H9 (cell line): ENCODE measurements at regions not wholly inside any gene's neighbourhood (a gene's known extent, or its start where the extent isn't known, plus 50 kb on each side); places are given as distances from the start of the nearest gene placed in this dataset.

ENCODE experiments used
- DNase-seq: peaks from one replicate; pipeline ENCODE4 v3.0.0-alpha.2; 2017
- H2AFZ ChIP-seq: one replicate; pipeline ENCODE4 v1.6.1; 2013; ENCODE audit warnings: mild to moderate bottlenecking, low read length, control low read depth, moderate library complexity
- H2AK5ac ChIP-seq: 2 replicates; pipeline ENCODE4 v1.6.1; 2013; ENCODE audit warnings: low read length, control low read depth, mixed read lengths; ENCODE audit not compliant: insufficient read length
- H2BK120ac ChIP-seq: one replicate; pipeline ENCODE4 v1.6.1; 2013; ENCODE audit warnings: low read depth, mild to moderate bottlenecking, low read length, control low read depth, inconsistent platforms; ENCODE audit not compliant: poor library complexity, severe bottlenecking
- H2BK12ac ChIP-seq: 2 replicates; pipeline ENCODE4 v1.6.1; 2013; ENCODE audit warnings: low read length, control low read depth, mixed read lengths, low read depth; ENCODE audit not compliant: insufficient read length
- H2BK15ac ChIP-seq: 2 replicates; pipeline ENCODE4 v1.6.1; 2013; ENCODE audit warnings: low read depth, low read length, control low read depth
- H2BK20ac ChIP-seq: one replicate; pipeline ENCODE4 v1.6.1; 2013; ENCODE audit warnings: low read depth, mild to moderate bottlenecking, low read length, control low read depth, inconsistent platforms; ENCODE audit not compliant: poor library complexity, severe bottlenecking
- H2BK5ac ChIP-seq: 2 replicates; pipeline ENCODE4 v1.6.1; 2013; ENCODE audit warnings: low read length, control low read depth, mixed read lengths; ENCODE audit not compliant: insufficient read length
- H3K14ac ChIP-seq: 2 replicates; pipeline ENCODE4 v1.6.1; 2013; ENCODE audit warnings: low read length, control low read depth; ENCODE audit not compliant: insufficient read depth
- H3K18ac ChIP-seq: 2 replicates; pipeline ENCODE4 v1.6.1; 2013; ENCODE audit warnings: low read depth, mild to moderate bottlenecking, mixed read lengths, low read length, control low read depth; ENCODE audit not compliant: insufficient read length
- H3K23ac ChIP-seq: 2 replicates; pipeline ENCODE4 v1.6.1; 2013; ENCODE audit warnings: low read length, control low read depth, mixed read lengths, low read depth; ENCODE audit not compliant: insufficient read length
- H3K23me2 ChIP-seq: 2 replicates; pipeline ENCODE4 v1.6.1; 2013; ENCODE audit warnings: low read depth, mild to moderate bottlenecking, mixed read lengths, low read length, control low read depth; ENCODE audit not compliant: insufficient read length, poor library complexity, severe bottlenecking
- H3K27ac ChIP-seq: 2 replicates; pipeline ENCODE4 v1.5.1; 2013; ENCODE audit warnings: low read length, control low read depth, mixed read lengths, low read depth; ENCODE audit not compliant: insufficient read length
- H3K27me3 ChIP-seq: 2 replicates; pipeline ENCODE4 v1.6.1; 2013; ENCODE audit warnings: low read length, control low read depth, inconsistent platforms; ENCODE audit not compliant: insufficient read depth
- H3K4ac ChIP-seq: 2 replicates; pipeline ENCODE4 v1.6.1; 2013; ENCODE audit warnings: low read depth, mild to moderate bottlenecking, control low read depth, inconsistent platforms, low read length, moderate library complexity
- H3K4me1 ChIP-seq: 2 replicates; pipeline ENCODE4 v1.6.1; 2013; ENCODE audit warnings: low read length, control low read depth, inconsistent platforms; ENCODE audit not compliant: insufficient read depth
- H3K4me2 ChIP-seq: 2 replicates; pipeline ENCODE4 v1.6.1; 2013; ENCODE audit warnings: low read length, control low read depth, mixed read lengths; ENCODE audit not compliant: insufficient read length, insufficient read depth
- H3K56ac ChIP-seq: 2 replicates; pipeline ENCODE4 v1.6.1; 2013; ENCODE audit warnings: low read depth, mild to moderate bottlenecking, mixed read lengths, low read length, control low read depth; ENCODE audit not compliant: insufficient read length
- H3K79me1 ChIP-seq: 2 replicates; pipeline ENCODE4 v1.6.1; 2013; ENCODE audit warnings: low read depth, mild to moderate bottlenecking, moderate library complexity, low read length, control low read depth, inconsistent platforms; ENCODE audit not compliant: insufficient read depth, poor library complexity, severe bottlenecking
- H3K79me2 ChIP-seq: 2 replicates; pipeline ENCODE4 v1.6.1; 2013; ENCODE audit warnings: low read length, control low read depth, inconsistent platforms; ENCODE audit not compliant: insufficient read depth
- H3K9ac ChIP-seq: 2 replicates; pipeline ENCODE4 v1.6.1; 2013; ENCODE audit warnings: low read length, control low read depth, mixed read lengths; ENCODE audit not compliant: insufficient read length; ENCODE audit errors: extremely low read depth
- H3K9me3 ChIP-seq: one replicate; pipeline ENCODE4 v1.6.1; 2013; ENCODE audit warnings: low read depth, low read length, inconsistent platforms; ENCODE audit not compliant: control insufficient read depth
- H3T11ph ChIP-seq: one replicate; pipeline ENCODE4 v1.6.1; 2013; ENCODE audit warnings: mild to moderate bottlenecking, low read length, control low read depth, inconsistent platforms
- H4K20me1 ChIP-seq: one replicate; pipeline ENCODE4 v1.6.1; 2013; ENCODE audit not compliant: control insufficient read depth, insufficient read length, insufficient read depth
- H4K5ac ChIP-seq: 2 replicates; pipeline ENCODE4 v1.6.1; 2013; ENCODE audit warnings: low read depth, mild to moderate bottlenecking, mixed read lengths, low read length, control low read depth; ENCODE audit not compliant: insufficient read length
- H4K8ac ChIP-seq: replicated peaks from 2 replicates; pipeline ENCODE4 v1.6.1; 2013; ENCODE audit warnings: low read length, control low read depth, mixed read lengths, low read depth; ENCODE audit not compliant: insufficient read length
- H4K91ac ChIP-seq: 2 replicates; pipeline ENCODE4 v1.6.1; 2013; ENCODE audit warnings: low read depth, mild to moderate bottlenecking, moderate library complexity, mixed read lengths, low read length, control low read depth; ENCODE audit not compliant: insufficient read length
- H3K27ac Mint-ChIP-seq, 3 experiments: 2 replicates in 2 of 3; 3 replicates in 1 of 3; pipeline ENCODE4 v1.8.0; 2020 to 2021; ENCODE audit warnings: mixed read lengths in 3 of 3, mild to moderate bottlenecking in 1 of 3, moderate library complexity in 1 of 3
- H3K27me3 Mint-ChIP-seq: 2 replicates; pipeline ENCODE4 v1.8.0; 2021; ENCODE audit warnings: low read depth, mild to moderate bottlenecking, moderate library complexity, mixed read lengths
- H3K36me3 Mint-ChIP-seq, 3 experiments: 2 replicates in 2 of 3; 3 replicates in 1 of 3; pipeline ENCODE4 v1.8.0; 2020 to 2021; ENCODE audit warnings: low read depth in 3 of 3, mixed read lengths in 3 of 3; ENCODE audit not compliant: insufficient read depth in 1 of 3
- H3K4me1 Mint-ChIP-seq, 2 experiments: 2 replicates each; pipeline ENCODE4 v1.8.0; 2020; ENCODE audit warnings: mixed read lengths in 2 of 2
- H3K4me3 Mint-ChIP-seq, 2 experiments: 2 replicates in 1 of 2; 3 replicates in 1 of 2; pipeline ENCODE4 v1.8.0; 2020 to 2021; ENCODE audit warnings: mild to moderate bottlenecking in 2 of 2, mixed read lengths in 2 of 2, moderate library complexity in 1 of 2
- H3K9me3 Mint-ChIP-seq, 2 experiments: 2 replicates in 1 of 2; 3 replicates in 1 of 2; pipeline ENCODE4 v1.8.0; 2020; ENCODE audit warnings: mild to moderate bottlenecking in 2 of 2, mixed read lengths in 2 of 2, moderate library complexity in 1 of 2
- CTCF ChIP-seq: fragments of 200-600 bp; sonication (generic); conservative IDR thresholded peaks from 3 replicates; pipeline ENCODE4 v1.8.0; 2021; ENCODE audit warnings: antibody characterized with exemption, mild to moderate bottlenecking
- WGBS: extraction: QIAGEN DNeasy Blood & Tissue Kit; methylation state at CpG from one replicate; pipeline ENCODE4 v1.1.7; 2013; ENCODE audit warnings: missing lambda C conversion rate, low lambda C conversion rate, mixed read lengths; ENCODE audit not compliant: insufficient read length; ENCODE audit errors: extremely low coverage; 5-methylcytosine and 5-hydroxymethylcytosine counted together

GRCh38 chr14:65832431-65833266, 420.1 kb downstream of the FUT8 start:
- no peak overlapping the region for H2BK5ac ChIP-seq
- no peaks in the 10 kb centered on the region; a peak in 1 of 5 replicates for H3K9me3 Mint-ChIP-seq
- no peaks in the 10 kb centered on the region; a peak in 2 of 7 replicates for H3K36me3 Mint-ChIP-seq
- no peak overlapping the region for H3K4ac ChIP-seq
- H3K27ac Mint-ChIP-seq: peak overlapping the region in 1 of 3 experiments; percentile 67; a peak in 1 of 7 replicates
- no peak overlapping the region for H3T11ph ChIP-seq
- no peak overlapping the region for H2AK5ac ChIP-seq
- H3K9me3 ChIP-seq: no peaks in the 10 kb centered on the region
- H4K91ac ChIP-seq: no peak overlapping the region
- H4K20me1 ChIP-seq: peaks cover 3% of the 10 kb centered on the region
- no peak overlapping the region for H3K56ac ChIP-seq
- no peak overlapping the region for H4K8ac ChIP-seq
- no peak overlapping the region for H3K18ac ChIP-seq
- no peak overlapping the region for H2BK20ac ChIP-seq
- no CpG with 5 or more reads among the region's 10 CpGs for WGBS
- H3K4me1 Mint-ChIP-seq: peaks cover 48 to 49% of the 10 kb centered on the region in 2 experiments
- H3K23ac ChIP-seq: no peak overlapping the region
- H4K5ac ChIP-seq: no peak overlapping the region
- H3K79me1 ChIP-seq: no peaks in the 10 kb centered on the region
- no peak overlapping the region for H3K4me3 Mint-ChIP-seq
- H2AFZ ChIP-seq: no peak overlapping the region
- no peak overlapping the region for H2BK12ac ChIP-seq
- H3K9ac ChIP-seq: no peak overlapping the region
- H3K14ac ChIP-seq: no peak overlapping the region
- H3K4me2 ChIP-seq: no peak overlapping the region
- no peaks in the 10 kb centered on the region for H3K27me3 Mint-ChIP-seq
- H3K27ac ChIP-seq: no peak overlapping the region
- H3K27me3 ChIP-seq: no peaks in the 10 kb centered on the region; the same call in 1 of the 2 replicates
- H2BK120ac ChIP-seq: no peak overlapping the region
- no peaks in the 10 kb centered on the region; the same call in 1 of the 2 replicates for H3K4me1 ChIP-seq
- no peak overlapping the region for H2BK15ac ChIP-seq
- no peaks in the 10 kb centered on the region for H3K23me2 ChIP-seq
- H3K79me2 ChIP-seq: no peaks in the 10 kb centered on the region
- TF ChIP-seq CTCF: peak; percentile 71
- no peak for DNase-seq
